Endothelial cell of umbilical vein (primary cell): ENCODE measurements at regions not wholly inside any gene's neighbourhood (a gene's known extent, or its start where the extent isn't known, plus 50 kb on each side); places are given as distances from the start of the nearest gene placed in this dataset.

Experiments used
- BruUV-seq: library from RNA; stranded (reverse); fragments of 400-500 nt; replicated peaks from 2 replicates; lab custom pipeline; 2021; lab: Mats Ljungman, UMichigan
- CTCF ChIA-PET: fragments of 300-600, 350-600 bp; sonication (Branson Sonifier 250); formaldehyde crosslinking; loops from one replicate; lab custom pipeline; 2021; ENCODE audit warnings: antibody characterized with exemption, inconsistent platforms; lab: Charles Lee
- POLR2A ChIA-PET: fragments of 300-600, 350-600 bp; sonication (Branson Sonifier 250); formaldehyde crosslinking; loops from one replicate; lab custom pipeline; 2021; ENCODE audit warnings: antibody characterized with exemption, inconsistent platforms; lab: Charles Lee
- DNase-seq: peaks from one replicate; pipeline ENCODE4 v3.0.0-alpha.2; 2011; ENCODE audit warnings: low read depth, low spot score
- FAIRE-seq: peaks from 2 replicates; lab custom pipeline; 2011; peaks lifted over from hg19 to GRCh38; lab: Jason Lieb, UNC
- H2AFZ ChIP-seq: 2 replicates; pipeline ENCODE4 v1.6.0; 2012; ENCODE audit warnings: low read depth, low read length, control low read depth, inconsistent platforms
- H3K27ac ChIP-seq: 2 replicates; pipeline ENCODE4 v1.5.1; 2011; ENCODE audit warnings: low read depth, mild to moderate bottlenecking, control low read depth, low read length, moderate library complexity; ENCODE audit not compliant: insufficient read depth
- H3K27me3 ChIP-seq, 2 experiments: 2 replicates each; pipeline versions ENCODE4 v1.6.0 to v1.6.1; 2011; ENCODE audit warnings: low read length in 2 of 2, mixed read lengths in 1 of 2; ENCODE audit not compliant: control insufficient read depth in 2 of 2, insufficient read depth in 2 of 2
- H3K36me3 ChIP-seq, 2 experiments: 2 replicates in 1 of 2; 3 replicates in 1 of 2; pipeline ENCODE4 v1.5.1; 2011; ENCODE audit warnings: low read length in 2 of 2, mild to moderate bottlenecking in 1 of 2, moderate library complexity in 1 of 2; ENCODE audit not compliant: control insufficient read depth in 2 of 2, insufficient read depth in 2 of 2; ENCODE audit errors: extremely low read depth in 1 of 2
- H3K4me1 ChIP-seq: 3 replicates; pipeline ENCODE4 v1.5.1; 2011; ENCODE audit warnings: mild to moderate bottlenecking, low read length; ENCODE audit not compliant: control insufficient read depth, insufficient read depth; ENCODE audit errors: extremely low read depth
- H3K4me2 ChIP-seq: 2 replicates; pipeline ENCODE4 v1.6.1; 2011; ENCODE audit warnings: low read length, control low read depth, mixed read lengths; ENCODE audit not compliant: insufficient read depth
- H3K4me3 ChIP-seq, 3 experiments: fragments of 200-600 bp in 1 of 3; sonication (generic), shearing (Covaris generic) in 1 of 3; replicated peaks in 1 of 3; 2 replicates each; pipeline ENCODE4 v1.5.1; 2011 to 2016; ENCODE audit warnings: control low read depth in 3 of 3, low read length in 3 of 3, mild to moderate bottlenecking in 2 of 3, inconsistent platforms in 1 of 3, low read depth in 1 of 3, moderate library complexity in 1 of 3; ENCODE audit not compliant: insufficient read depth in 1 of 3
- H3K79me2 ChIP-seq: 2 replicates; pipeline ENCODE4 v1.6.0; 2012; ENCODE audit warnings: low read length, inconsistent platforms; ENCODE audit not compliant: control insufficient read depth, insufficient read depth
- H3K9ac ChIP-seq: replicated peaks from 2 replicates; pipeline ENCODE3; 2011; ENCODE audit warnings: low read length, control low read depth; ENCODE audit not compliant: insufficient read depth; ENCODE audit errors: extremely low read depth
- H3K9me1 ChIP-seq: replicated peaks from 3 replicates; pipeline ENCODE4 v1.6.0; 2011; ENCODE audit warnings: mild to moderate bottlenecking, low read length; ENCODE audit not compliant: control insufficient read depth, insufficient read depth; ENCODE audit errors: extremely low read depth
- H3K9me3 ChIP-seq: replicated peaks from 2 replicates; pipeline ENCODE4 v1.5.1; 2012; ENCODE audit warnings: low read length, inconsistent platforms; ENCODE audit not compliant: control insufficient read depth, insufficient read depth
- H4K20me1 ChIP-seq: replicated peaks from 2 replicates; pipeline ENCODE3; 2011; ENCODE audit warnings: mild to moderate bottlenecking, low read length; ENCODE audit not compliant: control insufficient read depth, insufficient read depth; ENCODE audit errors: extremely low read depth
- CTCF ChIP-seq, 2 donors: IDR thresholded peaks; 1 replicate in 1 of 2; 2 replicates in 1 of 2; pipeline ENCODE4 v1.5.1; 2011; ENCODE audit warnings: low read length in 2 of 2, mild to moderate bottlenecking in 2 of 2, moderate library complexity in 2 of 2, control low read depth in 1 of 2, inconsistent platforms in 1 of 2, low read depth in 1 of 2; ENCODE audit not compliant: insufficient read depth in 1 of 2; ENCODE audit errors: extremely low read depth in 1 of 2
- EZH2 ChIP-seq: IDR thresholded peaks from 2 replicates; pipeline ENCODE4 v1.6.1; 2012; ENCODE audit warnings: borderline replicate concordance, low read depth, mild to moderate bottlenecking, moderate library complexity, low read length, inconsistent platforms; ENCODE audit not compliant: severe bottlenecking
- FOS ChIP-seq: IDR thresholded peaks from 2 replicates; pipeline ENCODE4 v1.6.1; 2011; ENCODE audit warnings: mild to moderate bottlenecking, low read length, moderate library complexity, borderline replicate concordance; ENCODE audit not compliant: insufficient read depth
- GATA2 ChIP-seq: IDR thresholded peaks from 2 replicates; pipeline ENCODE4 v1.7.0; 2011; ENCODE audit warnings: low read depth, mild to moderate bottlenecking, moderate library complexity, mixed read lengths, low read length; ENCODE audit not compliant: insufficient read length, insufficient read depth
- JUN ChIP-seq: IDR thresholded peaks from 2 replicates; pipeline ENCODE4 v1.6.1; 2011; ENCODE audit warnings: borderline replicate concordance, low read depth; ENCODE audit not compliant: insufficient read length, insufficient read depth
- MAX ChIP-seq: IDR thresholded peaks from 2 replicates; pipeline ENCODE4 v1.6.1; 2011; ENCODE audit not compliant: insufficient read depth, insufficient read length
- MYC ChIP-seq: IDR thresholded peaks from one replicate; pipeline ENCODE4 v1.6.1; 2011; ENCODE audit warnings: mild to moderate bottlenecking, low read depth, low read length
- POLR2A ChIP-seq: IDR thresholded peaks from 2 replicates; pipeline ENCODE4 v1.6.1; 2012; ENCODE audit warnings: low read depth, mild to moderate bottlenecking, control low read depth, low read length
- POLR2AphosphoS5 ChIP-seq: IDR thresholded peaks from 2 replicates; pipeline ENCODE4 v1.6.1; 2012; ENCODE audit warnings: low read depth, mild to moderate bottlenecking, control low read depth, low read length, moderate library complexity; ENCODE audit not compliant: insufficient read depth
- dilution Hi-C: fragments of 300-500 bp; cut with MboI; formaldehyde crosslinking; loops from one replicate; pipeline ENCODE4 v1.15.0; 2019; ENCODE audit warnings: low sequenced_read_pairs; ENCODE audit not compliant: extremely low pct_ligation_motif_present
- intact Hi-C: fragments of 100-400 bp; cut with micrococcal nuclease; formaldehyde crosslinking; loops from one replicate; pipeline ENCODE4 v1.10.0; 2022

- H3K4me2 ChIP-seq, result no peak overlapping the region
- no peaks in the 10 kb centered on the region for H3K9me1 ChIP-seq
- no peak overlapping the region for H3K9ac ChIP-seq
- dilution Hi-C loops (no loop called here), intact Hi-C loops (no loop called here)
- H3K4me1 ChIP-seq, result no peaks in the 10 kb centered on the region
- FAIRE-seq (no peak), DNase-seq (no peak)
- H3K27ac ChIP-seq, result no peak overlapping the region
- H3K27me3 ChIP-seq, result peaks cover 6 to 10% of the 10 kb centered on the region in 2 experiments
- no peaks in the 10 kb centered on the region for H3K36me3 ChIP-seq
- TF ChIP-seq CTCF (IDR thresholded peaks at IDR 0.05; ENCODE audit: extremely low read depth in 1 of 2, insufficient read depth in 1 of 2, low read depth in 1 of 2, low read length in 2 of 2) (no peak), GATA2 (no peak), MYC (no peak), JUN (no peak), POLR2AphosphoS5 (no peak), MAX (no peak), EZH2 (no peak), POLR2A (no peak), FOS (no peak)
- ChIA-PET POLR2A (no interaction called here), CTCF (no interaction called here)
- H3K9me3 ChIP-seq, result no peaks in the 10 kb centered on the region
- H4K20me1 ChIP-seq, result no peaks in the 10 kb centered on the region
- H2AFZ ChIP-seq, result no peak overlapping the region
- H3K79me2 ChIP-seq, result no peaks in the 10 kb centered on the region
- no peak overlapping the region for H3K4me3 ChIP-seq
- no TSS peak for BruUV-seq
These were observed 88.9 kb downstream of the PCDH1 start for GRCh38 chr5:141789330-141789729.
